ENCODE measurements at regions not wholly inside any gene's neighbourhood (a gene's known extent, or its start where the extent isn't known, plus 50 kb on each side); places are given as distances from the start of the nearest gene placed in this dataset.

DNA sequence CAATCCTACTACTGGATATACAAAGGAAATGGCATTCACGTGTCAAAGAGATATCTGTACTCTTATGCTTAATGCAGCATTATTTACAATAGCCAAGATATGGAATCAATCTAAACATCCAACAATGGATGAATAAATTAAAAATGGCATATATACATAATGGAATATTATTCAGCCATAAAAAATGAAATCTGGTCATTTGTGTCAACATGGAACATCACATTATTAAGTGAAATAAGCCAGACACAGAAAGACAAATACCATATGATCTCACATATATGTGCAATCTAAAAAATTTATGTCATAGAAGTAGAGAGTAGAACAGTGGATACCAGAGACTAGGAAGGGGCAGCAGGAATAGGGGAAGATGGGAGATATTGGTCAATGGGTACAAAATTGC, 228.8 kb upstream of the TBX3 start:
- Histone ChIP-seq H3K9ac (ENCODE audit: insufficient read depth in 1 of 2, low read depth in 2 of 2, low read length in 2 of 2) (no peak overlapping the region), H3K79me2 (ENCODE audit: control insufficient read depth, insufficient read depth, low read length) (no peaks in the 10 kb centered on the region), H3K27ac (ENCODE audit: extremely low read depth, low read depth, low read length) (no peak overlapping the region), H4K20me1 (replicated peaks; ENCODE audit: control insufficient read depth, insufficient read depth, low read length) (no peaks in the 10 kb centered on the region), H2AFZ (ENCODE audit: low read depth, low read length) (no peak overlapping the region), H3K9me1 (ENCODE audit: control insufficient read depth, insufficient read depth, low read length) (no peaks in the 10 kb centered on the region), H3K4me2 (ENCODE audit: insufficient read depth, low read length) (no peak overlapping the region), H3K27me3 (ENCODE audit: control insufficient read depth in 2 of 2, insufficient read depth in 2 of 2, low read length in 2 of 2) (peaks cover 0 to 3% of the 10 kb centered on the region in 2 experiments; a peak in 1 of 5 replicates), H3K4me1 (replicated peaks in 1 of 2; ENCODE audit: control insufficient read depth in 2 of 2, insufficient read depth in 2 of 2, low read length in 2 of 2) (no peaks in the 10 kb centered on the region), H3K4me3 (no peak overlapping the region), H3K36me3 (ENCODE audit: control insufficient read depth, insufficient read depth, low read length) (no peaks in the 10 kb centered on the region), H3K9me3 (replicated peaks; ENCODE audit: control insufficient read depth, insufficient read depth, low read depth, low read length) (no peaks in the 10 kb centered on the region)
- BruUV-seq (replicated peaks), result no TSS peak
- POLR2A ChIA-PET, result no interaction called here
- in situ Hi-C loops (cut with MboI), result no loop called here
- DNase-seq (ENCODE audit: extremely low read depth in 1 of 4, low spot score in 3 of 4), result no peak
- no peak for ATAC-seq
- WGBS (ENCODE audit: insufficient coverage, low coverage, missing lambda C conversion rate), result 0% methylated on average over 1 of the region's 1 CpG
- intact Hi-C loops (cut with micrococcal nuclease), result no loop called here
- TF ChIP-seq SREBF2 (CRISPR knock-in tag; IDR thresholded peaks at IDR 0.05) (no peak), SIRT6 (IDR thresholded peaks at IDR 0.05; ENCODE audit: low read depth, low read length) (no peak), TCFL5 (CRISPR knock-in tag; conservative IDR thresholded peaks at IDR 0.05) (no peak), MYC (IDR thresholded peaks at IDR 0.05; ENCODE audit: low read depth, low read length) (no peak), MYC (CRISPR knock-in tag; IDR thresholded peaks at IDR 0.05; ENCODE audit: borderline replicate concordance, low read depth) (no peak)
- no peak for FAIRE-seq
- CTCF ChIA-PET (ENCODE audit: low intra/inter-chr PET ratio), result no interaction called here

DNA sequence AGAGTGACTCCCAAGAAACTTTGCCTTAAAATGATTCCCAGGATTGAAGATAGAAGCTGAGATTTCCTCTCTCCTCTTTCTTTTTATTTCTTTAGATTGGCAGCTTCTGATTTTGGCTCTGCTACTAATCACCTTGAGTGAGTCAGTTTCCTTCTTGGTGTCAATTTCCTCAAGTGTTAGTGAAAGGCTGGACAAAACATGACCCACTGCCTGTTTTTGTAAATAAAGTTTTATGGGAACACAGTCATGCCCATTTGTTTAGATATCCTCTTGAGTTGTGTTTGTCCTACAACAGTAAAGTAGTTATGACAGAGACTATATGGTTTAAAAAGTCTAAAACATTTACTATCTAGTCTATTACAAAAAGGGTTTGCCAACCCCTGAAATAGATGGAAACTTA, 227.2 kb upstream of the TBX3 start:
- no TSS peak for BruUV-seq (replicated peaks)
- TF ChIP-seq, protein P1, sequence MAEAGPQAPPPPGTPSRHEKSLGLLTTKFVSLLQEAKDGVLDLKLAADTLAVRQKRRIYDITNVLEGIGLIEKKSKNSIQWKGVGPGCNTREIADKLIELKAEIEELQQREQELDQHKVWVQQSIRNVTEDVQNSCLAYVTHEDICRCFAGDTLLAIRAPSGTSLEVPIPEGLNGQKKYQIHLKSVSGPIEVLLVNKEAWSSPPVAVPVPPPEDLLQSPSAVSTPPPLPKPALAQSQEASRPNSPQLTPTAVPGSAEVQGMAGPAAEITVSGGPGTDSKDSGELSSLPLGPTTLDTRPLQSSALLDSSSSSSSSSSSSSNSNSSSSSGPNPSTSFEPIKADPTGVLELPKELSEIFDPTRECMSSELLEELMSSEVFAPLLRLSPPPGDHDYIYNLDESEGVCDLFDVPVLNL (CRISPR knock-in tag; IDR thresholded peaks at IDR 0.05; ENCODE audit: low read depth), result no peak
- no peak for TF ChIP-seq NELFE (IDR thresholded peaks at IDR 0.05; ENCODE audit: insufficient read depth, insufficient read length)
- no peak for TF ChIP-seq ZNF174 (CRISPR knock-in tag; IDR thresholded peaks at IDR 0.05)
- TF ChIP-seq, protein P2, sequence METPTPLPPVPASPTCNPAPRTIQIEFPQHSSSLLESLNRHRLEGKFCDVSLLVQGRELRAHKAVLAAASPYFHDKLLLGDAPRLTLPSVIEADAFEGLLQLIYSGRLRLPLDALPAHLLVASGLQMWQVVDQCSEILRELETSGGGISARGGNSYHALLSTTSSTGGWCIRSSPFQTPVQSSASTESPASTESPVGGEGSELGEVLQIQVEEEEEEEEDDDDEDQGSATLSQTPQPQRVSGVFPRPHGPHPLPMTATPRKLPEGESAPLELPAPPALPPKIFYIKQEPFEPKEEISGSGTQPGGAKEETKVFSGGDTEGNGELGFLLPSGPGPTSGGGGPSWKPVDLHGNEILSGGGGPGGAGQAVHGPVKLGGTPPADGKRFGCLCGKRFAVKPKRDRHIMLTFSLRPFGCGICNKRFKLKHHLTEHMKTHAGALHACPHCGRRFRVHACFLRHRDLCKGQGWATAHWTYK (CRISPR knock-in tag; IDR thresholded peaks at IDR 0.05), result no peak
- no peak for TF ChIP-seq SIN3A (IDR thresholded peaks at IDR 0.05; ENCODE audit: borderline replicate concordance in 2 of 2, control insufficient read depth in 1 of 2, low read depth in 2 of 2, low read length in 2 of 2)
- TF ChIP-seq NBN (IDR thresholded peaks at IDR 0.05; ENCODE audit: low read depth), result no peak
- no peak for TF ChIP-seq HMG20A (CRISPR knock-in tag; conservative IDR thresholded peaks at IDR 0.05)
- no peak for TF ChIP-seq IRF2 (CRISPR knock-in tag; IDR thresholded peaks at IDR 0.05)
- no peak for TF ChIP-seq ZNF41 (CRISPR knock-in tag; conservative IDR thresholded peaks at IDR 0.05)
- no peak for TF ChIP-seq ZBED1 (IDR thresholded peaks at IDR 0.05)

More for the DNA sequence above, 227.2 kb upstream of the TBX3 start:
- Histone ChIP-seq H3K4me3 (no peak overlapping the region), H3K4me2 (ENCODE audit: insufficient read depth, low read length) (no peak overlapping the region), H3K9me1 (ENCODE audit: control insufficient read depth, insufficient read depth, low read length) (no peaks in the 10 kb centered on the region), H4K20me1 (replicated peaks; ENCODE audit: control insufficient read depth, insufficient read depth, low read length) (no peaks in the 10 kb centered on the region), H3K79me2 (ENCODE audit: control insufficient read depth, insufficient read depth, low read length) (no peaks in the 10 kb centered on the region), H3K27me3 (ENCODE audit: control insufficient read depth in 2 of 2, insufficient read depth in 2 of 2, low read length in 2 of 2) (peaks cover 0 to 3% of the 10 kb centered on the region in 2 experiments; a peak in 1 of 5 replicates), H3K27ac (ENCODE audit: extremely low read depth, low read depth, low read length) (no peak overlapping the region), H2AFZ (ENCODE audit: low read depth, low read length) (no peak overlapping the region), H3K9me3 (replicated peaks; ENCODE audit: control insufficient read depth, insufficient read depth, low read depth, low read length) (no peaks in the 10 kb centered on the region), H3K9ac (ENCODE audit: insufficient read depth in 1 of 2, low read depth in 2 of 2, low read length in 2 of 2) (no peak overlapping the region), H3K4me1 (replicated peaks in 1 of 2; ENCODE audit: control insufficient read depth in 2 of 2, insufficient read depth in 2 of 2, low read length in 2 of 2) (no peaks in the 10 kb centered on the region), H3K36me3 (ENCODE audit: control insufficient read depth, insufficient read depth, low read length) (no peaks in the 10 kb centered on the region)
- FAIRE-seq (no peak), DNase-seq (ENCODE audit: extremely low read depth in 1 of 4, low spot score in 3 of 4) (no peak), ATAC-seq (no peak)
- in situ Hi-C loops (cut with MboI) (no loop called here), intact Hi-C loops (cut with micrococcal nuclease) (no loop called here)
- ChIA-PET CTCF (ENCODE audit: low intra/inter-chr PET ratio) (no interaction called here), POLR2A (no interaction called here)

Data from K562 (cell line).